HEK293 (cell line): ENCODE measurements at regions not wholly inside any gene's neighbourhood (a gene's known extent, or its start where the extent isn't known, plus 50 kb on each side); places are given as distances from the start of the nearest gene placed in this dataset.

Experiments
- FEZF1 ChIP-seq: fragments of 450-650 bp; formaldehyde crosslinking; IDR thresholded peaks from 2 replicates; pipeline ENCODE4 v1.5.1; 2016; ENCODE audit warnings: missing biosample characterization, missing genetic modification characterization
- REST ChIP-seq: fragments of 450-650 bp; formaldehyde crosslinking; IDR thresholded peaks from 2 replicates; pipeline ENCODE4 v1.5.1; 2016; ENCODE audit warnings: missing biosample characterization, missing genetic modification characterization
- ZNF274 ChIP-seq, 2 experiments: fragments of 200-500 bp in 1 of 2; fragments of 450-650 bp in 1 of 2; sonication (Bioruptor generic) in 1 of 2; formaldehyde crosslinking in 1 of 2; IDR thresholded peaks; 2 replicates each; pipeline versions ENCODE4 v1.5.1 to v1.6.1; 2014 to 2016; ENCODE audit warnings: borderline replicate concordance in 1 of 2, inconsistent platforms in 1 of 2, low read length in 1 of 2, missing biosample characterization in 1 of 2, missing genetic modification characterization in 1 of 2
- ZNF621 ChIP-seq: fragments of 450-650 bp; formaldehyde crosslinking; IDR thresholded peaks from 2 replicates; pipeline ENCODE4 v1.5.1; 2017; ENCODE audit warnings: missing biosample characterization, missing genetic modification characterization
- TF ChIP-seq, protein P1 (sequence below): fragments of 450-650 bp; formaldehyde crosslinking; IDR thresholded peaks from 2 replicates; pipeline ENCODE4 v1.5.1; 2016; ENCODE audit warnings: missing biosample characterization, missing genetic modification characterization

GRCh38 chr17:34140006-34140405, 115.1 kb upstream of the CCL2 start:
- TF ChIP-seq REST = no peak
- TF ChIP-seq, protein P1, sequence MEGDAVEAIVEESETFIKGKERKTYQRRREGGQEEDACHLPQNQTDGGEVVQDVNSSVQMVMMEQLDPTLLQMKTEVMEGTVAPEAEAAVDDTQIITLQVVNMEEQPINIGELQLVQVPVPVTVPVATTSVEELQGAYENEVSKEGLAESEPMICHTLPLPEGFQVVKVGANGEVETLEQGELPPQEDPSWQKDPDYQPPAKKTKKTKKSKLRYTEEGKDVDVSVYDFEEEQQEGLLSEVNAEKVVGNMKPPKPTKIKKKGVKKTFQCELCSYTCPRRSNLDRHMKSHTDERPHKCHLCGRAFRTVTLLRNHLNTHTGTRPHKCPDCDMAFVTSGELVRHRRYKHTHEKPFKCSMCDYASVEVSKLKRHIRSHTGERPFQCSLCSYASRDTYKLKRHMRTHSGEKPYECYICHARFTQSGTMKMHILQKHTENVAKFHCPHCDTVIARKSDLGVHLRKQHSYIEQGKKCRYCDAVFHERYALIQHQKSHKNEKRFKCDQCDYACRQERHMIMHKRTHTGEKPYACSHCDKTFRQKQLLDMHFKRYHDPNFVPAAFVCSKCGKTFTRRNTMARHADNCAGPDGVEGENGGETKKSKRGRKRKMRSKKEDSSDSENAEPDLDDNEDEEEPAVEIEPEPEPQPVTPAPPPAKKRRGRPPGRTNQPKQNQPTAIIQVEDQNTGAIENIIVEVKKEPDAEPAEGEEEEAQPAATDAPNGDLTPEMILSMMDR (tag by site-specific recombination) = no peak
- no peak for TF ChIP-seq ZNF274 (IDR thresholded peaks at IDR 0.05; ENCODE audit: low read length)
- no peak for TF ChIP-seq ZNF274 (tag by site-specific recombination; IDR thresholded peaks at IDR 0.05; ENCODE audit: borderline replicate concordance)
- no peak for TF ChIP-seq ZNF621 (tag by site-specific recombination)
- no peak for TF ChIP-seq FEZF1 (tag by site-specific recombination)
